ENCODE measurements at regions not wholly inside any gene's neighbourhood (a gene's known extent, or its start where the extent isn't known, plus 50 kb on each side); places are given as distances from the start of the nearest gene placed in this dataset.

DNA sequence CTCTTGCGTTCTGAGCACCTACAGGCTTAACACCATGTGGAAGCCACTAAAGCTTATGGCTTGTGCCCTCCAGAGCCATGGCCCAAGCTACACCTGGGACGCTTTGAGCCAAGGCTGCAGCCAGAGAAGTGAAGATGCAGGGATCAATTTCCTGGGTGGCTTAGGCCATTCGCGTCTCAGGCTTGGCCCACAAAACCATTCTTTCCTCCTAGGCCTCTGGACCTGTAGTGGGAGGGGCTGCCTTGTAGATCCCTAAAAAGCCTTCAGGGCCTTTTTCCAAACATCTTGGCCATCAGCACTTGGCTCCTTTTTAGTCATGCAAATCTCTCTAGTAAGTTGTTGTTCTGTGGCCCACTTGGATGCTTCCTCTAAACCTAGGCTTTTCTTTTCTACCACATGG, 401.7 kb upstream of the RUNX1 start:
- Histone ChIP-seq H3K4me1 (ENCODE audit: low read length) (peaks cover 3% of the 10 kb centered on the region; the same call in 1 of the 2 replicates), H3F3A (ENCODE audit: insufficient read depth, low read length) (no peaks in the 10 kb centered on the region), H2AFZ (ENCODE audit: low read length) (no peak overlapping the region), H3K9ac (ENCODE audit: low read length) (no peak overlapping the region), H4K20me1 (ENCODE audit: insufficient read depth, low read length) (no peaks in the 10 kb centered on the region), H3K36me3 (replicated peaks; ENCODE audit: insufficient read depth, low read length) (no peaks in the 10 kb centered on the region), H3K9me2 (replicated peaks; ENCODE audit: insufficient read depth, low read length) (no peaks in the 10 kb centered on the region), H3K4me2 (ENCODE audit: low read depth, low read length) (no peak overlapping the region), H3K27ac (ENCODE audit: low read length) (no peak overlapping the region), H3K9me3 (replicated peaks; ENCODE audit: insufficient read depth, low read length) (no peaks in the 10 kb centered on the region), H3K4me3 (ENCODE audit: low read length) (no peak overlapping the region), H3K27me3 (replicated peaks; ENCODE audit: insufficient read depth, low read length) (no peaks in the 10 kb centered on the region), H3K79me2 (ENCODE audit: low read length) (no peaks in the 10 kb centered on the region)
- DNase-seq = no peak
- TF ChIP-seq EZH2 (optimal IDR thresholded peaks at IDR 0.05; ENCODE audit: low read depth, low read length) (no peak), CTCF (IDR thresholded peaks at IDR 0.05; ENCODE audit: low read length) (no peak), EZH2phosphoT487 (IDR thresholded peaks at IDR 0.05; ENCODE audit: low read length) (no peak)

GRCh38 chr21:35449846-35450245, 400.7 kb upstream of the RUNX1 start:
- TF ChIP-seq CTCF (IDR thresholded peaks at IDR 0.05; ENCODE audit: low read length) (no peak), EZH2phosphoT487 (IDR thresholded peaks at IDR 0.05; ENCODE audit: low read length) (no peak), EZH2 (optimal IDR thresholded peaks at IDR 0.05; ENCODE audit: low read depth, low read length) (no peak)
- Histone ChIP-seq H3K4me1 (ENCODE audit: low read length) (peaks cover 3% of the 10 kb centered on the region; the same call in 1 of the 2 replicates), H3K79me2 (ENCODE audit: low read length) (no peaks in the 10 kb centered on the region), H3K9ac (ENCODE audit: low read length) (no peak overlapping the region), H3K9me3 (replicated peaks; ENCODE audit: insufficient read depth, low read length) (no peaks in the 10 kb centered on the region), H3K36me3 (replicated peaks; ENCODE audit: insufficient read depth, low read length) (no peaks in the 10 kb centered on the region), H3K27ac (ENCODE audit: low read length) (no peak overlapping the region), H4K20me1 (ENCODE audit: insufficient read depth, low read length) (no peaks in the 10 kb centered on the region), H3K27me3 (replicated peaks; ENCODE audit: insufficient read depth, low read length) (no peaks in the 10 kb centered on the region), H3F3A (ENCODE audit: insufficient read depth, low read length) (no peaks in the 10 kb centered on the region), H3K9me2 (replicated peaks; ENCODE audit: insufficient read depth, low read length) (no peaks in the 10 kb centered on the region), H3K4me3 (ENCODE audit: low read length) (no peak overlapping the region), H3K4me2 (ENCODE audit: low read depth, low read length) (no peak overlapping the region), H2AFZ (ENCODE audit: low read length) (no peak overlapping the region)
- no peak for DNase-seq

DNA sequence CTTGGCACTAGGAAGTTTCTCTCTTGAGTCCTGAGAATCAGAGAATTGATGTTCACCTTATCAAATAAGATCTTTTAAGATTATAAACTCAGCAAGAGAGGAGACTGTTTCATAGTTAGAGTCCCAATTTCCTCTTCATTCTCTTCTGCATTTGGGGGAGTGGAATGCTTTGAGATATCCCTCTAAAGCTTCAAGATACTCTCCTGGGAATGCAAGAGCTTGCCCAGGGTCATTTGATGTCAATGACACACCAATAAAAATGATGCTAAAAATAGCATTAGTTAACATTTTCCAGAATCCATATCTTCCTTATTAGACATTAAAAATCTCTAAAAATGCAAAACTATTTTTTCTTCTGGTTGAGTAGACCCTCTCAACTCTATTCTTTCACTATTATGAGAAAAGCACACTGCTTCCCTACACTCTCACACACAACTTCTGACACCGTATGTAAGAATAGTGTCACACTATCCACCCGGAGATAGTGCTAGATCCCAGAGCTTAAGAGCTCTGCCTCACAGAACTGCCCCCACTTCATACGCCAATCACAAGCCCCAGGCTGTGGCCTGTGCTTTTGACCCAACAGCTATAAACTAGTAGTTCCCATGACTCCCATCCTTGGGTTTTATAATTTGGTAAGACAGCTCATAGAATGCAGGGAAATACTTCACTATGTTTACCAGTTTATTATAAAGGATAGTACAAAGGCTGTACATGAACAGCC, 399.9 kb upstream of the RUNX1 start:
- Histone ChIP-seq H3K27ac (ENCODE audit: low read length) (no peak overlapping the region), H2AFZ (ENCODE audit: low read length) (no peak overlapping the region), H3K4me3 (ENCODE audit: low read length) (no peak overlapping the region), H3K4me1 (ENCODE audit: low read length) (peaks cover 3% of the 10 kb centered on the region; the same call in 1 of the 2 replicates), H3K36me3 (replicated peaks; ENCODE audit: insufficient read depth, low read length) (no peaks in the 10 kb centered on the region), H3K9ac (ENCODE audit: low read length) (no peak overlapping the region), H3K9me3 (replicated peaks; ENCODE audit: insufficient read depth, low read length) (no peaks in the 10 kb centered on the region), H3K9me2 (replicated peaks; ENCODE audit: insufficient read depth, low read length) (no peaks in the 10 kb centered on the region), H3F3A (ENCODE audit: insufficient read depth, low read length) (no peaks in the 10 kb centered on the region), H3K27me3 (replicated peaks; ENCODE audit: insufficient read depth, low read length) (no peaks in the 10 kb centered on the region), H4K20me1 (ENCODE audit: insufficient read depth, low read length) (no peaks in the 10 kb centered on the region), H3K4me2 (ENCODE audit: low read depth, low read length) (no peak overlapping the region), H3K79me2 (ENCODE audit: low read length) (no peaks in the 10 kb centered on the region)
- TF ChIP-seq EZH2phosphoT487 (IDR thresholded peaks at IDR 0.05; ENCODE audit: low read length) (no peak), CTCF (IDR thresholded peaks at IDR 0.05; ENCODE audit: low read length) (no peak), EZH2 (optimal IDR thresholded peaks at IDR 0.05; ENCODE audit: low read depth, low read length) (no peak)
- DNase-seq = no peak
